ENCODE measurements at regions not wholly inside any gene's neighbourhood (a gene's known extent, or its start where the extent isn't known, plus 50 kb on each side); places are given as distances from the start of the nearest gene placed in this dataset.

- no peak for TF ChIP-seq CTCF (IDR thresholded peaks at IDR 0.05; ENCODE audit: insufficient read depth, low read depth, low read length, missing control alignments)
- peak; percentile 29 for DNase-seq (ENCODE audit: low read depth)
- no peak overlapping the region for H3K4me3 ChIP-seq (ENCODE audit: low read depth, low read length)
Measured at GRCh38 chr2:215728504-215729065, 284.8 kb downstream of the MREG start.

GRCh38 chr2:215727507-215728503, 285.5 kb downstream of the MREG start:
- no peak for DNase-seq (ENCODE audit: low read depth)
- TF ChIP-seq CTCF (IDR thresholded peaks at IDR 0.05; ENCODE audit: insufficient read depth, low read depth, low read length, missing control alignments) = no peak
- H3K4me3 ChIP-seq (ENCODE audit: low read depth, low read length) = no peak overlapping the region

GRCh38 chr2:215726070-215726469, 287.3 kb downstream of the MREG start:
- TF ChIP-seq CTCF (IDR thresholded peaks at IDR 0.05; ENCODE audit: insufficient read depth, low read depth, low read length, missing control alignments) = no peak
- H3K4me3 ChIP-seq (ENCODE audit: low read depth, low read length) = no peak overlapping the region
- DNase-seq (ENCODE audit: low read depth) = no peak

GRCh38 chr2:215724146-215724545, 288.3 kb upstream of the FN1 start:
- DNase-seq (ENCODE audit: low read depth) = no peak
- no peak for TF ChIP-seq CTCF (IDR thresholded peaks at IDR 0.05; ENCODE audit: insufficient read depth, low read depth, low read length, missing control alignments)
- no peak overlapping the region for H3K4me3 ChIP-seq (ENCODE audit: low read depth, low read length)

GRCh38 chr2:215723631-215724011, 287.8 kb upstream of the FN1 start:
- no peak for DNase-seq (ENCODE audit: low read depth)
- no peak for TF ChIP-seq CTCF (IDR thresholded peaks at IDR 0.05; ENCODE audit: insufficient read depth, low read depth, low read length, missing control alignments)
- no peak overlapping the region for H3K4me3 ChIP-seq (ENCODE audit: low read depth, low read length)

- TF ChIP-seq CTCF (IDR thresholded peaks at IDR 0.05; ENCODE audit: insufficient read depth, low read depth, low read length, missing control alignments) = no peak
- no peak for DNase-seq (ENCODE audit: low read depth)
Measured at GRCh38 chr2:215722986-215723630, 287.2 kb upstream of the FN1 start.

More at GRCh38 chr2:215722986-215723630, 287.2 kb upstream of the FN1 start:
- no peak overlapping the region for H3K4me3 ChIP-seq (ENCODE audit: low read depth, low read length)

Measured in GM12865 (cell line).